WTC11 (cell line): ENCODE measurements at regions not wholly inside any gene's neighbourhood (a gene's known extent, or its start where the extent isn't known, plus 50 kb on each side); places are given as distances from the start of the nearest gene placed in this dataset.

Source experiments
- ATAC-seq: fragments of 200-7000 bp; cut with Tn5 transposase; 2 replicates; pipeline ENCODE4 v1.10.0; 2021; ENCODE audit warnings: mild to moderate bottlenecking, moderate library complexity
- CTCF ChIA-PET: fragments of 300-600 bp; sonication (Branson Sonifier 250); formaldehyde crosslinking; loops from one replicate; lab custom pipeline; 2021; ENCODE audit warnings: antibody characterized with exemption; lab: Charles Lee
- POLR2A ChIA-PET: fragments of 350-600 bp; sonication (Branson Sonifier 250); formaldehyde crosslinking; loops from one replicate; lab custom pipeline; 2021; ENCODE audit warnings: antibody characterized with exemption; lab: Charles Lee
- DNase-seq: peaks from one replicate; pipeline ENCODE4 v3.0.0; 2021; ENCODE audit warnings: low spot score
- H3K27ac Mint-ChIP-seq: 2 replicates; pipeline ENCODE4 v1.8.0; 2021; ENCODE audit warnings: mixed read lengths
- H3K27me3 Mint-ChIP-seq: 2 replicates; pipeline ENCODE4 v1.8.0; 2021; ENCODE audit warnings: low read depth, mild to moderate bottlenecking, moderate library complexity, mixed read lengths
- H3K36me3 Mint-ChIP-seq: 2 replicates; pipeline ENCODE4 v1.8.0; 2021; ENCODE audit warnings: mixed read lengths
- H3K4me1 Mint-ChIP-seq: 2 replicates; pipeline ENCODE4 v1.8.0; 2022; ENCODE audit warnings: mixed read lengths
- H3K4me3 Mint-ChIP-seq: 2 replicates; pipeline ENCODE4 v1.8.0; 2021; ENCODE audit warnings: mild to moderate bottlenecking, moderate library complexity, mixed read lengths
- H3K9me3 Mint-ChIP-seq: 2 replicates; pipeline ENCODE4 v1.8.0; 2021; ENCODE audit warnings: mixed read lengths
- ATF1 ChIP-seq: sonication (generic); formaldehyde crosslinking; IDR thresholded peaks from 2 replicates; pipeline ENCODE4 v1.8.1; 2023; ENCODE audit warnings: mild to moderate bottlenecking, moderate library complexity, missing genetic modification reagents
- ELF4 ChIP-seq: sonication (generic); formaldehyde crosslinking; IDR thresholded peaks from 2 replicates; pipeline ENCODE4 v1.8.1; 2022; ENCODE audit warnings: low read depth, mild to moderate bottlenecking, moderate library complexity, missing genetic modification reagents
- ESRRA ChIP-seq: sonication (generic); formaldehyde crosslinking; IDR thresholded peaks from 2 replicates; pipeline ENCODE4 v1.8.1; 2022; ENCODE audit warnings: mild to moderate bottlenecking, missing genetic modification reagents, borderline replicate concordance
- FOXK1 ChIP-seq: sonication (generic); formaldehyde crosslinking; IDR thresholded peaks from 2 replicates; pipeline ENCODE4 v1.8.0; 2022; ENCODE audit warnings: mild to moderate bottlenecking, moderate library complexity, missing genetic modification reagents
- SMAD3 ChIP-seq: sonication (generic); formaldehyde crosslinking; IDR thresholded peaks from 2 replicates; pipeline ENCODE4 v1.8.0; 2022; ENCODE audit warnings: missing genetic modification reagents, mild to moderate bottlenecking, borderline replicate concordance
- SP1 ChIP-seq: sonication (generic); formaldehyde crosslinking; conservative IDR thresholded peaks from 2 replicates; pipeline ENCODE4 v1.8.1; 2022; ENCODE audit warnings: missing genetic modification reagents
- TEAD4 ChIP-seq: sonication (generic); formaldehyde crosslinking; IDR thresholded peaks from 2 replicates; pipeline ENCODE4 v1.8.0; 2022; ENCODE audit warnings: mild to moderate bottlenecking, missing genetic modification reagents
- TF ChIP-seq, protein P1 (sequence below): sonication (generic); formaldehyde crosslinking; IDR thresholded peaks from 2 replicates; pipeline ENCODE4 v1.8.0; 2022; ENCODE audit warnings: missing genetic modification reagents
- TF ChIP-seq, protein P2 (sequence below): fragments of 250-450 bp; sonication (Bioruptor Pico); IDR thresholded peaks from 2 replicates; pipeline ENCODE4 v2.1.2; 2022; ENCODE audit warnings: mild to moderate bottlenecking, moderate library complexity
- TF ChIP-seq, protein P3 (sequence below): sonication (generic); formaldehyde crosslinking; IDR thresholded peaks from 2 replicates; pipeline ENCODE4 v1.8.1; 2023; ENCODE audit warnings: mild to moderate bottlenecking, moderate library complexity, missing genetic modification reagents
- TF ChIP-seq, protein P4 (sequence below): sonication (generic); formaldehyde crosslinking; IDR thresholded peaks from 2 replicates; pipeline ENCODE4 v1.8.1; 2023; ENCODE audit warnings: mild to moderate bottlenecking, missing genetic modification reagents
- TF ChIP-seq, protein P5 (sequence below): sonication (generic); formaldehyde crosslinking; conservative IDR thresholded peaks from 2 replicates; pipeline ENCODE4 v1.8.1; 2022; ENCODE audit warnings: mild to moderate bottlenecking, missing genetic modification reagents
- TF ChIP-seq, protein P6 (sequence below): sonication (generic); formaldehyde crosslinking; IDR thresholded peaks from 2 replicates; pipeline ENCODE4 v1.8.1; 2022; ENCODE audit warnings: low read depth, mild to moderate bottlenecking, moderate library complexity, missing genetic modification reagents, borderline replicate concordance
- TF ChIP-seq, protein P7 (sequence below): fragments of 250-450 bp; sonication (Bioruptor Pico); IDR thresholded peaks from 2 replicates; pipeline ENCODE4 v1.9.0; 2021; ENCODE audit warnings: mild to moderate bottlenecking
- TF ChIP-seq, protein P8 (sequence below): sonication (generic); formaldehyde crosslinking; IDR thresholded peaks from 2 replicates; pipeline ENCODE4 v1.8.0; 2022; ENCODE audit warnings: mild to moderate bottlenecking, missing genetic modification reagents
- TF ChIP-seq, protein P9 (sequence below): sonication (generic); formaldehyde crosslinking; IDR thresholded peaks from 2 replicates; pipeline ENCODE4 v1.8.0; 2022; ENCODE audit warnings: mild to moderate bottlenecking, missing genetic modification reagents

DNA sequence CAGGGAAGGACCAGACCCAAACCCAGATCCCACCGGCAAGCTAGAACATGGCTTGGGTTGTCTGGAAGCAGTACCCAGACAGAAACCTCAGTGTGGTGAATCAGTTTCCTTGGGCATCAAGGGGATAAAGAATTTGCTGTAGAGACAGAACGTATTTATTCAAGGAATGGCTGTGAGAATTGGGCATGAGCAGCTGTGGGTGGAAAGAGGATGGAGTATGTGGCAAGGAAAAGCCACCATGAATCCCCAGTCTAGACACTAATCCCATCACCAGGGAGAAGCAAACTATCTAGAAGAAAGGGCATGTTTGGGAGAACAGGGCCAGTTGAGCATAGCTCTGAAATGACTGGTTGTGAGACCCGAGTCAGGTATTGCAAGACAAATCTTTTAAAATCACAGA lies 109.2 kb downstream of the TOMM20 start (continued):
- TF ChIP-seq, protein P1, sequence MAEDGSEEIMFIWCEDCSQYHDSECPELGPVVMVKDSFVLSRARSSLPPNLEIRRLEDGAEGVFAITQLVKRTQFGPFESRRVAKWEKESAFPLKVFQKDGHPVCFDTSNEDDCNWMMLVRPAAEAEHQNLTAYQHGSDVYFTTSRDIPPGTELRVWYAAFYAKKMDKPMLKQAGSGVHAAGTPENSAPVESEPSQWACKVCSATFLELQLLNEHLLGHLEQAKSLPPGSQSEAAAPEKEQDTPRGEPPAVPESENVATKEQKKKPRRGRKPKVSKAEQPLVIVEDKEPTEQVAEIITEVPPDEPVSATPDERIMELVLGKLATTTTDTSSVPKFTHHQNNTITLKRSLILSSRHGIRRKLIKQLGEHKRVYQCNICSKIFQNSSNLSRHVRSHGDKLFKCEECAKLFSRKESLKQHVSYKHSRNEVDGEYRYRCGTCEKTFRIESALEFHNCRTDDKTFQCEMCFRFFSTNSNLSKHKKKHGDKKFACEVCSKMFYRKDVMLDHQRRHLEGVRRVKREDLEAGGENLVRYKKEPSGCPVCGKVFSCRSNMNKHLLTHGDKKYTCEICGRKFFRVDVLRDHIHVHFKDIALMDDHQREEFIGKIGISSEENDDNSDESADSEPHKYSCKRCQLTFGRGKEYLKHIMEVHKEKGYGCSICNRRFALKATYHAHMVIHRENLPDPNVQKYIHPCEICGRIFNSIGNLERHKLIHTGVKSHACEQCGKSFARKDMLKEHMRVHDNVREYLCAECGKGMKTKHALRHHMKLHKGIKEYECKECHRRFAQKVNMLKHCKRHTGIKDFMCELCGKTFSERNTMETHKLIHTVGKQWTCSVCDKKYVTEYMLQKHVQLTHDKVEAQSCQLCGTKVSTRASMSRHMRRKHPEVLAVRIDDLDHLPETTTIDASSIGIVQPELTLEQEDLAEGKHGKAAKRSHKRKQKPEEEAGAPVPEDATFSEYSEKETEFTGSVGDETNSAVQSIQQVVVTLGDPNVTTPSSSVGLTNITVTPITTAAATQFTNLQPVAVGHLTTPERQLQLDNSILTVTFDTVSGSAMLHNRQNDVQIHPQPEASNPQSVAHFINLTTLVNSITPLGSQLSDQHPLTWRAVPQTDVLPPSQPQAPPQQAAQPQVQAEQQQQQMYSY (CRISPR knock-in tag), result no peak
- TF ChIP-seq ESRRA (no peak), TEAD4 (CRISPR knock-in tag) (no peak)
- TF ChIP-seq, protein P2, sequence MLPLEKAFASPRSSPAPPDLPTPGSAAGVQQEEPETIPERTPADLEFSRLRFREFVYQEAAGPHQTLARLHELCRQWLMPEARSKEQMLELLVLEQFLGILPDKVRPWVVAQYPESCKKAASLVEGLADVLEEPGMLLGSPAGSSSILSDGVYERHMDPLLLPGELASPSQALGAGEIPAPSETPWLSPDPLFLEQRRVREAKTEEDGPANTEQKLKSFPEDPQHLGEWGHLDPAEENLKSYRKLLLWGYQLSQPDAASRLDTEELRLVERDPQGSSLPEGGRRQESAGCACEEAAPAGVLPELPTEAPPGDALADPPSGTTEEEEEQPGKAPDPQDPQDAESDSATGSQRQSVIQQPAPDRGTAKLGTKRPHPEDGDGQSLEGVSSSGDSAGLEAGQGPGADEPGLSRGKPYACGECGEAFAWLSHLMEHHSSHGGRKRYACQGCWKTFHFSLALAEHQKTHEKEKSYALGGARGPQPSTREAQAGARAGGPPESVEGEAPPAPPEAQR (CRISPR knock-in tag), result no peak
- TF ChIP-seq, protein P3, sequence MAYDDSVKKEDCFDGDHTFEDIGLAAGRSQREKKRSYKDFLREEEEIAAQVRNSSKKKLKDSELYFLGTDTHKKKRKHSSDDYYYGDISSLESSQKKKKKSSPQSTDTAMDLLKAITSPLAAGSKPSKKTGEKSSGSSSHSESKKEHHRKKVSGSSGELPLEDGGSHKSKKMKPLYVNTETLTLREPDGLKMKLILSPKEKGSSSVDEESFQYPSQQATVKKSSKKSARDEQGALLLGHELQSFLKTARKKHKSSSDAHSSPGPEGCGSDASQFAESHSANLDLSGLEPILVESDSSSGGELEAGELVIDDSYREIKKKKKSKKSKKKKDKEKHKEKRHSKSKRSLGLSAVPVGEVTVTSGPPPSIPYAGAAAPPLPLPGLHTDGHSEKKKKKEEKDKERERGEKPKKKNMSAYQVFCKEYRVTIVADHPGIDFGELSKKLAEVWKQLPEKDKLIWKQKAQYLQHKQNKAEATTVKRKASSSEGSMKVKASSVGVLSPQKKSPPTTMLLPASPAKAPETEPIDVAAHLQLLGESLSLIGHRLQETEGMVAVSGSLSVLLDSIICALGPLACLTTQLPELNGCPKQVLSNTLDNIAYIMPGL (CRISPR knock-in tag), result no peak

DNA sequence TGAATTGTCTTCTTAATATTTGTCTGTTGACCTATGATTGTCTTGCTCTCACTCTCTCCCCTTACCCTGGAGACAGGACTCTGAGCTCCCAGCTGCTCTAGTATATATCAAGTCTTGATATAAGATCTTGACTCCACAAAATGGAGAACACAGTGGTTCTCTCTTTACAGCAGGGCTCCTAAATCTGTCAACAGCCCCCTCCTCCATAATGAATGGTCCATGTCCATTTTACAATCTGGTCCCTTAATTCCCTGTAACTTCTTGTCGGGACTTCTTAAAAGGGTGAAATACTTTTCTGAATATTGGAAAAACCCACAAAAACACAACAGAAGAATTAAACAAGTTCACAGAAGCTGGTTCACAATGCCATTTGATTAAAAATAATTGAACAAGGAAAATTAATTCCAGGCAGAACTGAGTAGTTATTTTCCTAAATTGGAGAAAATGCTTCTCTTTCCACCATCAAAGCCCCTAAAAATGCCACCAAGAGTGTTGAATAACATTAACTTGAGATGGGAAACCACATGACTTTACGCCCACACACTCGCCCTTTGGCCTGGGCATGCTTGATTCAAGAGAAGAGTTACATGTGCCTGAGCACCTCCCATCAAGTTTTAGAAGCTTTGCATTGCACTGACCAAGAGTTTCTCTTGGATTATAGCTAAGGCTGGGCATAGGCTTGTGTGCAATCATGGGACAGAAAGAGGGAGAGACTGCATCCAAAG lies 109.8 kb downstream of the TOMM20 start:
- ChIA-PET CTCF (no interaction called here), POLR2A (no interaction called here)
- TF ChIP-seq SP1 (CRISPR knock-in tag) (no peak), ATF1 (CRISPR knock-in tag) (no peak), FOXK1 (CRISPR knock-in tag) (no peak), ELF4 (CRISPR knock-in tag) (no peak), SMAD3 (no peak)
- TF ChIP-seq, protein P4, sequence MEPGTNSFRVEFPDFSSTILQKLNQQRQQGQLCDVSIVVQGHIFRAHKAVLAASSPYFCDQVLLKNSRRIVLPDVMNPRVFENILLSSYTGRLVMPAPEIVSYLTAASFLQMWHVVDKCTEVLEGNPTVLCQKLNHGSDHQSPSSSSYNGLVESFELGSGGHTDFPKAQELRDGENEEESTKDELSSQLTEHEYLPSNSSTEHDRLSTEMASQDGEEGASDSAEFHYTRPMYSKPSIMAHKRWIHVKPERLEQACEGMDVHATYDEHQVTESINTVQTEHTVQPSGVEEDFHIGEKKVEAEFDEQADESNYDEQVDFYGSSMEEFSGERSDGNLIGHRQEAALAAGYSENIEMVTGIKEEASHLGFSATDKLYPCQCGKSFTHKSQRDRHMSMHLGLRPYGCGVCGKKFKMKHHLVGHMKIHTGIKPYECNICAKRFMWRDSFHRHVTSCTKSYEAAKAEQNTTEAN, result no peak
- TF ChIP-seq, protein P5, sequence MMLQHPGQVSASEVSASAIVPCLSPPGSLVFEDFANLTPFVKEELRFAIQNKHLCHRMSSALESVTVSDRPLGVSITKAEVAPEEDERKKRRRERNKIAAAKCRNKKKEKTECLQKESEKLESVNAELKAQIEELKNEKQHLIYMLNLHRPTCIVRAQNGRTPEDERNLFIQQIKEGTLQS (CRISPR knock-in tag), result no peak
- TF ChIP-seq, protein P6, sequence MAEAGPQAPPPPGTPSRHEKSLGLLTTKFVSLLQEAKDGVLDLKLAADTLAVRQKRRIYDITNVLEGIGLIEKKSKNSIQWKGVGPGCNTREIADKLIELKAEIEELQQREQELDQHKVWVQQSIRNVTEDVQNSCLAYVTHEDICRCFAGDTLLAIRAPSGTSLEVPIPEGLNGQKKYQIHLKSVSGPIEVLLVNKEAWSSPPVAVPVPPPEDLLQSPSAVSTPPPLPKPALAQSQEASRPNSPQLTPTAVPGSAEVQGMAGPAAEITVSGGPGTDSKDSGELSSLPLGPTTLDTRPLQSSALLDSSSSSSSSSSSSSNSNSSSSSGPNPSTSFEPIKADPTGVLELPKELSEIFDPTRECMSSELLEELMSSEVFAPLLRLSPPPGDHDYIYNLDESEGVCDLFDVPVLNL (CRISPR knock-in tag), result no peak
- TF ChIP-seq, protein P3 (CRISPR knock-in tag), result no peak
- TF ChIP-seq, protein P7, sequence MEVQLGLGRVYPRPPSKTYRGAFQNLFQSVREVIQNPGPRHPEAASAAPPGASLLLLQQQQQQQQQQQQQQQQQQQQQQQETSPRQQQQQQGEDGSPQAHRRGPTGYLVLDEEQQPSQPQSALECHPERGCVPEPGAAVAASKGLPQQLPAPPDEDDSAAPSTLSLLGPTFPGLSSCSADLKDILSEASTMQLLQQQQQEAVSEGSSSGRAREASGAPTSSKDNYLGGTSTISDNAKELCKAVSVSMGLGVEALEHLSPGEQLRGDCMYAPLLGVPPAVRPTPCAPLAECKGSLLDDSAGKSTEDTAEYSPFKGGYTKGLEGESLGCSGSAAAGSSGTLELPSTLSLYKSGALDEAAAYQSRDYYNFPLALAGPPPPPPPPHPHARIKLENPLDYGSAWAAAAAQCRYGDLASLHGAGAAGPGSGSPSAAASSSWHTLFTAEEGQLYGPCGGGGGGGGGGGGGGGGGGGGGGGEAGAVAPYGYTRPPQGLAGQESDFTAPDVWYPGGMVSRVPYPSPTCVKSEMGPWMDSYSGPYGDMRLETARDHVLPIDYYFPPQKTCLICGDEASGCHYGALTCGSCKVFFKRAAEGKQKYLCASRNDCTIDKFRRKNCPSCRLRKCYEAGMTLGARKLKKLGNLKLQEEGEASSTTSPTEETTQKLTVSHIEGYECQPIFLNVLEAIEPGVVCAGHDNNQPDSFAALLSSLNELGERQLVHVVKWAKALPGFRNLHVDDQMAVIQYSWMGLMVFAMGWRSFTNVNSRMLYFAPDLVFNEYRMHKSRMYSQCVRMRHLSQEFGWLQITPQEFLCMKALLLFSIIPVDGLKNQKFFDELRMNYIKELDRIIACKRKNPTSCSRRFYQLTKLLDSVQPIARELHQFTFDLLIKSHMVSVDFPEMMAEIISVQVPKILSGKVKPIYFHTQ (CRISPR knock-in tag), result no peak
- TF ChIP-seq, protein P8, sequence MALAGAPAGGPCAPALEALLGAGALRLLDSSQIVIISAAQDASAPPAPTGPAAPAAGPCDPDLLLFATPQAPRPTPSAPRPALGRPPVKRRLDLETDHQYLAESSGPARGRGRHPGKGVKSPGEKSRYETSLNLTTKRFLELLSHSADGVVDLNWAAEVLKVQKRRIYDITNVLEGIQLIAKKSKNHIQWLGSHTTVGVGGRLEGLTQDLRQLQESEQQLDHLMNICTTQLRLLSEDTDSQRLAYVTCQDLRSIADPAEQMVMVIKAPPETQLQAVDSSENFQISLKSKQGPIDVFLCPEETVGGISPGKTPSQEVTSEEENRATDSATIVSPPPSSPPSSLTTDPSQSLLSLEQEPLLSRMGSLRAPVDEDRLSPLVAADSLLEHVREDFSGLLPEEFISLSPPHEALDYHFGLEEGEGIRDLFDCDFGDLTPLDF (CRISPR knock-in tag), result no peak
- TF ChIP-seq, protein P9, sequence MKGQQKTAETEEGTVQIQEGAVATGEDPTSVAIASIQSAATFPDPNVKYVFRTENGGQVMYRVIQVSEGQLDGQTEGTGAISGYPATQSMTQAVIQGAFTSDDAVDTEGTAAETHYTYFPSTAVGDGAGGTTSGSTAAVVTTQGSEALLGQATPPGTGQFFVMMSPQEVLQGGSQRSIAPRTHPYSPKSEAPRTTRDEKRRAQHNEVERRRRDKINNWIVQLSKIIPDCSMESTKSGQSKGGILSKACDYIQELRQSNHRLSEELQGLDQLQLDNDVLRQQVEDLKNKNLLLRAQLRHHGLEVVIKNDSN (CRISPR knock-in tag), result no peak

More for the DNA sequence above, 109.8 kb downstream of the TOMM20 start:
- Mint-ChIP-seq H3K9me3 (peaks cover 10% of the 10 kb centered on the region), H3K4me1 (peaks cover 23% of the 10 kb centered on the region), H3K27ac (no peak overlapping the region), H3K27me3 (no peaks in the 10 kb centered on the region; the same call in 1 of the 2 replicates), H3K4me3 (no peak overlapping the region), H3K36me3 (no peaks in the 10 kb centered on the region)
- ATAC-seq (no peak), DNase-seq (no peak)
